OCI-LY7 (cell line): ENCODE measurements at regions not wholly inside any gene's neighbourhood (a gene's known extent, or its start where the extent isn't known, plus 50 kb on each side); places are given as distances from the start of the nearest gene placed in this dataset.

ENCODE experiments used
- BruUV-seq: library from RNA; stranded (reverse); fragments of 400-500 nt; replicated peaks from 2 replicates; lab custom pipeline; 2021; lab: Mats Ljungman, UMichigan
- CTCF ChIA-PET: fragments of 300-600 bp; sonication (Branson Sonifier 250); formaldehyde crosslinking; loops from one replicate; lab custom pipeline; 2022; ENCODE audit warnings: antibody characterized with exemption; ENCODE audit not compliant: unreplicated experiment; lab: Charles Lee
- POLR2A ChIA-PET: fragments of 300-600 bp; sonication (Branson Sonifier 250); formaldehyde crosslinking; loops from one replicate; lab custom pipeline; 2022; ENCODE audit warnings: antibody characterized with exemption; lab: Charles Lee
- DNase-seq: peaks from one replicate; pipeline ENCODE4 v3.0.0-alpha.2; 2015; ENCODE audit warnings: low spot score
- H2AFZ ChIP-seq: fragments of 200-600 bp; sonication (generic), shearing (Covaris generic); 2 replicates; pipeline ENCODE4 v1.6.1; 2014; ENCODE audit warnings: mild to moderate bottlenecking, antibody characterized with exemption, low read length, moderate library complexity
- H3K27ac ChIP-seq: fragments of 200-600 bp; sonication (generic); 2 replicates; pipeline ENCODE4 v1.5.1; 2014; ENCODE audit warnings: mixed run types, low read depth, mild to moderate bottlenecking, moderate library complexity, low read length, inconsistent platforms; ENCODE audit not compliant: poor library complexity, severe bottlenecking
- H3K36me3 ChIP-seq: fragments of 200-600 bp; sonication (generic); 2 replicates; pipeline ENCODE4 v1.6.1; 2014; ENCODE audit warnings: mild to moderate bottlenecking, antibody characterized with exemption, low read length, moderate library complexity, mixed read lengths; ENCODE audit not compliant: insufficient read depth
- H3K4me1 ChIP-seq: fragments of 200-600 bp; sonication (generic); 2 replicates; pipeline ENCODE4 v1.5.1; 2014; ENCODE audit warnings: mild to moderate bottlenecking, low read length; ENCODE audit not compliant: insufficient read depth, poor library complexity, severe bottlenecking
- H3K4me2 ChIP-seq: fragments of 200-600 bp; sonication (generic); 2 replicates; pipeline ENCODE4 v1.6.1; 2014; ENCODE audit warnings: mild to moderate bottlenecking, low read length
- H3K4me3 ChIP-seq: fragments of 200-600 bp; sonication (generic); 2 replicates; pipeline ENCODE4 v1.5.1; 2014; ENCODE audit warnings: mild to moderate bottlenecking, low read depth, low read length; ENCODE audit not compliant: poor library complexity, severe bottlenecking
- H3K79me2 ChIP-seq: fragments of 200-600 bp; sonication (generic); 2 replicates; pipeline ENCODE4 v1.6.1; 2016; ENCODE audit warnings: low read depth, mild to moderate bottlenecking, low read length, moderate library complexity, mixed read lengths; ENCODE audit not compliant: insufficient read depth
- H3K9me2 ChIP-seq: fragments of 200-600 bp; sonication (generic); 2 replicates; pipeline ENCODE4 v1.6.1; 2016; ENCODE audit warnings: mild to moderate bottlenecking, low read length, mixed read lengths; ENCODE audit not compliant: insufficient read depth
- H3K9me3 ChIP-seq: fragments of 200-600 bp; sonication (generic); 2 replicates; pipeline ENCODE4 v1.6.1; 2014; ENCODE audit warnings: mild to moderate bottlenecking, mixed run types, low read length, mixed read lengths
- H4K20me1 ChIP-seq: fragments of 200-600 bp; sonication (generic); 2 replicates; pipeline ENCODE4 v1.6.1; 2014; ENCODE audit warnings: mild to moderate bottlenecking, antibody characterized with exemption, low read length, moderate library complexity, mixed read lengths; ENCODE audit not compliant: insufficient read depth
- CTCF ChIP-seq: fragments of 200-600 bp; sonication (generic); conservative IDR thresholded peaks from 2 replicates; pipeline ENCODE4 v1.5.1; 2014; ENCODE audit warnings: mild to moderate bottlenecking, antibody characterized with exemption, low read length, moderate library complexity, mixed read lengths
- EZH2phosphoT487 ChIP-seq: fragments of 200-600 bp; sonication (generic); IDR thresholded peaks from 2 replicates; pipeline ENCODE4 v1.6.1; 2018; ENCODE audit warnings: low read depth, borderline replicate concordance, mild to moderate bottlenecking, mixed run types, antibody characterized with exemption, low read length, moderate library complexity, mixed read lengths
- intact Hi-C: fragments of 100-400 bp; cut with micrococcal nuclease; formaldehyde crosslinking; loops from one replicate; pipeline ENCODE4 v1.10.0; 2022; ENCODE audit not compliant: unreplicated experiment

GRCh38 chr14:22487401-22487800, 101.6 kb downstream of the DAD1 start:
- CTCF ChIA-PET = interaction anchor here (0.6 to 1.0 kb wide), 3 partner anchors 10 to 68 kb away, joined by 3 to 5 read pairs (median 3); no protein-coding TSS in a partner anchor

GRCh38 chr14:22486675-22487074, 102.3 kb downstream of the DAD1 start:
- POLR2A ChIA-PET = interaction anchor here (0.7 to 3.3 kb wide), 3 partner anchors 9 to 21 kb away, joined by 3 to 20 read pairs (median 4); no protein-coding TSS in a partner anchor
- no peaks in the 10 kb centered on the region for H3K79me2 ChIP-seq
- intact Hi-C loops = no loop called here

More at GRCh38 chr14:22487401-22487800, 101.6 kb downstream of the DAD1 start:
- Histone ChIP-seq H2AFZ (peak overlapping the region; percentile 36; the same call in 1 of the 2 replicates), H3K9me3 (no peaks in the 10 kb centered on the region), H3K4me1 (peaks cover 98% of the 10 kb centered on the region), H3K4me3 (no peak overlapping the region), H3K4me2 (peak overlapping the region; percentile 68), H3K9me2 (no peaks in the 10 kb centered on the region), H3K36me3 (no peaks in the 10 kb centered on the region), H3K79me2 (no peaks in the 10 kb centered on the region), H4K20me1 (no peaks in the 10 kb centered on the region), H3K27ac (peak overlapping the region; percentile 14)
- DNase-seq = no peak
- TF ChIP-seq EZH2phosphoT487 = no peak
- no peak for TF ChIP-seq CTCF
- POLR2A ChIA-PET = interaction anchor here (0.6 to 3.3 kb wide), 7 partner anchors 9 to 383 kb away, joined by 3 to 20 read pairs (median 5); no protein-coding TSS in a partner anchor
- intact Hi-C loops = no loop called here
- BruUV-seq = no TSS peak

More at GRCh38 chr14:22486675-22487074, 102.3 kb downstream of the DAD1 start:
- peaks cover 98% of the 10 kb centered on the region for H3K4me1 ChIP-seq
- CTCF ChIA-PET = interaction anchor here (0.6 kb wide), 1 partner anchor 65 kb away, joined by 5 read pairs; no protein-coding TSS in a partner anchor
- H2AFZ ChIP-seq = peak overlapping the region; percentile 36; the same call in 1 of the 2 replicates
- no peaks in the 10 kb centered on the region for H3K9me3 ChIP-seq
- H3K4me3 ChIP-seq = no peak overlapping the region
- no peaks in the 10 kb centered on the region for H3K9me2 ChIP-seq
- H3K36me3 ChIP-seq = no peaks in the 10 kb centered on the region
- no peak for DNase-seq
- BruUV-seq = no TSS peak
- H3K4me2 ChIP-seq = peak overlapping the region; percentile 68
- H3K27ac ChIP-seq = peak overlapping the region; percentile 61
- no peak for TF ChIP-seq EZH2phosphoT487
- TF ChIP-seq CTCF = no peak
- no peaks in the 10 kb centered on the region for H4K20me1 ChIP-seq
